ENCODE measurements at regions not wholly inside any gene's neighbourhood (a gene's known extent, or its start where the extent isn't known, plus 50 kb on each side); places are given as distances from the start of the nearest gene placed in this dataset.

DNA sequence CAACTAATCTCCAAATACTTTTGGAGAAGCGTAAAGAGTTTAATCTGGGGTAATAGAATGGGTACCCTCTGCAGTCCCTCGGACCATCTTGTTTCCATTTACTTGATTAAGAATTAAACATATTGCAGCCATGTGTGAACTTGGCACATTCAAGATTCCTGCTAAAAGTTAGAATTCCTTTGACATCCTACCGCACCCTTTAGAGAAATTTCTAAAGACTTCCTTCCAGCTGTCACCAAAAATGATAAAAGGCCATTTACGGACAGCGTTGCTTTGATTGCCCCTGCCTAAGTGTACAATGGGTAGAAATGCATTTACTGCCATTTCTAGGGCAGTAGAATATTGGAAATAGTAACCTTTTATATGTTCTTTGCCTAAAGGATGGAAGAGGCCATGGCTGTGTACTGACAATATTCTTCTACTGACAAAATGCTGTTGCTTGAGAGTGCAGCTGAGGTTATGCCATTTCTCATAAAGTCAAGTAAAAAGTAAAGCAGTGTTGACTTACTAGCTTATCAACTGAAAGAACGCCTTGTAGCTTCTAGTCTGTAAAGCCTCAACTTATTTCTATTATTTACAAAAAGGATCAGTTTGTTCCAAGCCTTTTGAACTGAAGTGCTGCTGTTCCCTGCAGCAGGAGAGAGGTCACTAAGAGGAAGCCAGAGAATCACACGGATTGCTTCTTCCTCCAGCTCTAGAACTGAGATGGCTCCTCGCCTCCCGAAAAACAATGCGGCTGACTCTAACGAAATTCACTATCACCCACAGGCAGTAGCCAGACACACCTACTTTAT, 139.8 kb upstream of the BASP1 start:
- TF ChIP-seq, protein P1, sequence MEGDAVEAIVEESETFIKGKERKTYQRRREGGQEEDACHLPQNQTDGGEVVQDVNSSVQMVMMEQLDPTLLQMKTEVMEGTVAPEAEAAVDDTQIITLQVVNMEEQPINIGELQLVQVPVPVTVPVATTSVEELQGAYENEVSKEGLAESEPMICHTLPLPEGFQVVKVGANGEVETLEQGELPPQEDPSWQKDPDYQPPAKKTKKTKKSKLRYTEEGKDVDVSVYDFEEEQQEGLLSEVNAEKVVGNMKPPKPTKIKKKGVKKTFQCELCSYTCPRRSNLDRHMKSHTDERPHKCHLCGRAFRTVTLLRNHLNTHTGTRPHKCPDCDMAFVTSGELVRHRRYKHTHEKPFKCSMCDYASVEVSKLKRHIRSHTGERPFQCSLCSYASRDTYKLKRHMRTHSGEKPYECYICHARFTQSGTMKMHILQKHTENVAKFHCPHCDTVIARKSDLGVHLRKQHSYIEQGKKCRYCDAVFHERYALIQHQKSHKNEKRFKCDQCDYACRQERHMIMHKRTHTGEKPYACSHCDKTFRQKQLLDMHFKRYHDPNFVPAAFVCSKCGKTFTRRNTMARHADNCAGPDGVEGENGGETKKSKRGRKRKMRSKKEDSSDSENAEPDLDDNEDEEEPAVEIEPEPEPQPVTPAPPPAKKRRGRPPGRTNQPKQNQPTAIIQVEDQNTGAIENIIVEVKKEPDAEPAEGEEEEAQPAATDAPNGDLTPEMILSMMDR (IDR thresholded peaks at IDR 0.05) = no peak
- TF ChIP-seq ZFX (IDR thresholded peaks at IDR 0.05; ENCODE audit: borderline replicate concordance) = no peak

All from 22Rv1 (cell line).